ENCODE measurements at regions not wholly inside any gene's neighbourhood (a gene's known extent, or its start where the extent isn't known, plus 50 kb on each side); places are given as distances from the start of the nearest gene placed in this dataset.

GRCh38 chr2:144096531-144096930, 423.4 kb downstream of the ZEB2 start:
- H3K27ac ChIP-seq (ENCODE audit: low read length) = no peak overlapping the region
- no peaks in the 10 kb centered on the region for H3K79me2 ChIP-seq (ENCODE audit: low read length)
- ChIA-PET CTCF (no interaction called here), POLR2A (ENCODE audit: unreplicated experiment) (no interaction called here)
- H3K27me3 ChIP-seq (ENCODE audit: low read length) = no peaks in the 10 kb centered on the region
- peaks cover 15% of the 10 kb centered on the region for H3K4me1 ChIP-seq (ENCODE audit: insufficient read depth, low read length)
- no peaks in the 10 kb centered on the region for H3K36me3 ChIP-seq (ENCODE audit: low read depth, low read length)
- no peak overlapping the region for H3K4me3 ChIP-seq (ENCODE audit: low read length)
- H3K4me2 ChIP-seq (ENCODE audit: low read length) = no peak overlapping the region
- intact Hi-C loops (cut with micrococcal nuclease) = no loop called here
- BruUV-seq (replicated peaks) = no TSS peak
- DNase-seq (no peak), ATAC-seq (no peak)
- H4K20me1 ChIP-seq (ENCODE audit: low read length) = no peaks in the 10 kb centered on the region
- H3K9me3 ChIP-seq (ENCODE audit: low read length) = no peaks in the 10 kb centered on the region
- H3K9ac ChIP-seq (ENCODE audit: low read length) = no peak overlapping the region
- H3K9me2 ChIP-seq (replicated peaks; ENCODE audit: low read length) = no peaks in the 10 kb centered on the region
- no peak overlapping the region for H2AFZ ChIP-seq (ENCODE audit: low read length)
- no peak for TF ChIP-seq EZH2phosphoT487 (IDR thresholded peaks at IDR 0.05; ENCODE audit: borderline replicate concordance, low read length)
- no peak for TF ChIP-seq EZH2 (IDR thresholded peaks at IDR 0.05; ENCODE audit: low read length, unreplicated experiment)
- TF ChIP-seq CTCF (conservative IDR thresholded peaks at IDR 0.05; ENCODE audit: low read depth, low read length) = no peak
- H3F3A ChIP-seq (ENCODE audit: low read length, unreplicated experiment) = peaks cover 4% of the 10 kb centered on the region

- H3K9me3 ChIP-seq (ENCODE audit: low read length) = no peaks in the 10 kb centered on the region
- no peak overlapping the region for H3K27ac ChIP-seq (ENCODE audit: low read length)
- H3K27me3 ChIP-seq (ENCODE audit: low read length) = no peaks in the 10 kb centered on the region
- H3K4me3 ChIP-seq (ENCODE audit: low read length) = no peak overlapping the region
- H3K9me2 ChIP-seq (replicated peaks; ENCODE audit: low read length) = no peaks in the 10 kb centered on the region
- DNase-seq = no peak
- peaks cover 5% of the 10 kb centered on the region for H3K4me1 ChIP-seq (ENCODE audit: insufficient read depth, low read length)
- intact Hi-C loops (cut with micrococcal nuclease) = no loop called here
- ChIA-PET CTCF (no interaction called here), POLR2A (ENCODE audit: unreplicated experiment) (no interaction called here)
- H2AFZ ChIP-seq (ENCODE audit: low read length) = no peak overlapping the region
- TF ChIP-seq EZH2 (IDR thresholded peaks at IDR 0.05; ENCODE audit: low read length, unreplicated experiment) (no peak), CTCF (conservative IDR thresholded peaks at IDR 0.05; ENCODE audit: low read depth, low read length) (no peak), EZH2phosphoT487 (IDR thresholded peaks at IDR 0.05; ENCODE audit: borderline replicate concordance, low read length) (no peak)
- no peaks in the 10 kb centered on the region for H3K36me3 ChIP-seq (ENCODE audit: low read depth, low read length)
- no peaks in the 10 kb centered on the region for H4K20me1 ChIP-seq (ENCODE audit: low read length)
- H3K9ac ChIP-seq (ENCODE audit: low read length) = no peak overlapping the region
- no peaks in the 10 kb centered on the region for H3K79me2 ChIP-seq (ENCODE audit: low read length)
- no peak overlapping the region for H3K4me2 ChIP-seq (ENCODE audit: low read length)
- BruUV-seq (replicated peaks) = no TSS peak
- ATAC-seq = no peak
- H3F3A ChIP-seq (ENCODE audit: low read length, unreplicated experiment) = no peaks in the 10 kb centered on the region
Observed at GRCh38 chr2:144094408-144095151, 425.3 kb downstream of the ZEB2 start.

- Histone ChIP-seq H3K79me2 (ENCODE audit: low read length) (no peaks in the 10 kb centered on the region), H2AFZ (ENCODE audit: low read length) (no peak overlapping the region), H3K9ac (ENCODE audit: low read length) (no peak overlapping the region), H3K4me2 (ENCODE audit: low read length) (no peak overlapping the region), H3K4me3 (ENCODE audit: low read length) (no peak overlapping the region), H3K9me2 (replicated peaks; ENCODE audit: low read length) (no peaks in the 10 kb centered on the region), H3K9me3 (ENCODE audit: low read length) (no peaks in the 10 kb centered on the region), H3K27ac (ENCODE audit: low read length) (no peak overlapping the region), H3K27me3 (ENCODE audit: low read length) (no peaks in the 10 kb centered on the region), H3F3A (ENCODE audit: low read length, unreplicated experiment) (no peaks in the 10 kb centered on the region), H4K20me1 (ENCODE audit: low read length) (no peaks in the 10 kb centered on the region), H3K36me3 (ENCODE audit: low read depth, low read length) (no peaks in the 10 kb centered on the region), H3K4me1 (ENCODE audit: insufficient read depth, low read length) (peaks cover 13% of the 10 kb centered on the region)
- TF ChIP-seq EZH2phosphoT487 (IDR thresholded peaks at IDR 0.05; ENCODE audit: borderline replicate concordance, low read length) (no peak), EZH2 (IDR thresholded peaks at IDR 0.05; ENCODE audit: low read length, unreplicated experiment) (no peak), CTCF (conservative IDR thresholded peaks at IDR 0.05; ENCODE audit: low read depth, low read length) (no peak)
- DNase-seq = no peak
- CTCF ChIA-PET = no interaction called here
- no peak for ATAC-seq
- no TSS peak for BruUV-seq (replicated peaks)
- intact Hi-C loops (cut with micrococcal nuclease) = no loop called here
- POLR2A ChIA-PET (ENCODE audit: unreplicated experiment) = no interaction called here
Observed at GRCh38 chr2:144091622-144092021, 428.3 kb downstream of the ZEB2 start.

Measured in PC-3 (cell line).